H1 (cell line): ENCODE measurements at regions not wholly inside any gene's neighbourhood (a gene's known extent, or its start where the extent isn't known, plus 50 kb on each side); places are given as distances from the start of the nearest gene placed in this dataset.

ENCODE experiments used
- CTCF ChIA-PET: fragments of 300-600 bp; sonication (Branson Sonifier 250); formaldehyde crosslinking; loops from one replicate; lab custom pipeline; 2021; ENCODE audit not compliant: partially characterized antibody; lab: Charles Lee
- POLR2A ChIA-PET: fragments of 300-600 bp; sonication (Branson Sonifier 250); formaldehyde crosslinking; loops from one replicate; lab custom pipeline; 2021; ENCODE audit warnings: inconsistent platforms; ENCODE audit not compliant: partially characterized antibody; lab: Charles Lee
- DNase-seq, 2 experiments: peaks; one replicate each; pipeline versions ENCODE4 v3.0.0 to v3.0.0-alpha.2; 2010 to 2022; ENCODE audit warnings: low spot score in 2 of 2, low read depth in 1 of 2, mixed read lengths in 1 of 2
- FAIRE-seq: peaks from 2 replicates; lab custom pipeline; 2011; peaks lifted over from hg19 to GRCh38; lab: Jason Lieb, UNC
- H2AFZ ChIP-seq: 2 replicates; pipeline ENCODE4 v1.8.1; 2012; ENCODE audit warnings: low read length, inconsistent platforms
- H2AK5ac ChIP-seq: 2 replicates; pipeline ENCODE4 v1.6.1; 2013; ENCODE audit warnings: low read depth, low read length
- H2BK120ac ChIP-seq: replicated peaks from 2 replicates; pipeline ENCODE3; 2013; ENCODE audit warnings: low read depth, low read length, inconsistent platforms
- H2BK12ac ChIP-seq: 2 replicates; pipeline ENCODE4 v1.6.1; 2013; ENCODE audit warnings: low read depth, low read length
- H2BK15ac ChIP-seq: 2 replicates; pipeline ENCODE4 v1.6.1; 2013; ENCODE audit warnings: low read length
- H2BK20ac ChIP-seq: 2 replicates; pipeline ENCODE4 v1.6.1; 2013; ENCODE audit warnings: low read length
- H2BK5ac ChIP-seq: 2 replicates; pipeline ENCODE4 v1.6.1; 2013; ENCODE audit warnings: low read depth, low read length
- H3K14ac ChIP-seq: 2 replicates; pipeline ENCODE4 v1.6.1; 2013; ENCODE audit warnings: inconsistent platforms; ENCODE audit not compliant: insufficient read length
- H3K18ac ChIP-seq: 2 replicates; pipeline ENCODE4 v1.6.1; 2013; ENCODE audit warnings: low read length; ENCODE audit errors: extremely low read depth
- H3K23ac ChIP-seq: 2 replicates; pipeline ENCODE4 v1.6.1; 2013; ENCODE audit warnings: inconsistent platforms; ENCODE audit not compliant: insufficient read length
- H3K23me2 ChIP-seq: 2 replicates; pipeline ENCODE4 v1.6.1; 2013; ENCODE audit warnings: low read depth, low read length
- H3K27ac ChIP-seq: 2 replicates; pipeline ENCODE4 v1.6.1; 2011; ENCODE audit warnings: low read depth, low read length, inconsistent platforms
- H3K27me3 ChIP-seq, 4 experiments: replicated peaks in 1 of 4; 1 replicate in 1 of 4; 2 replicates in 3 of 4; pipeline versions ENCODE4 v1.6.1 to v1.8.1; 2011 to 2013; ENCODE audit warnings: low read length in 3 of 4, mild to moderate bottlenecking in 3 of 4, inconsistent platforms in 2 of 4, mixed read lengths in 2 of 4, moderate library complexity in 1 of 4; ENCODE audit not compliant: control insufficient read depth in 3 of 4, insufficient read depth in 3 of 4; ENCODE audit errors: extremely low read depth in 1 of 4
- H3K36me3 ChIP-seq, 4 experiments: 2 replicates each; pipeline versions ENCODE4 v1.6.1 to v1.8.1; 2011 to 2013; ENCODE audit warnings: mild to moderate bottlenecking in 4 of 4, low read length in 3 of 4, moderate library complexity in 2 of 4, control low read depth in 1 of 4, inconsistent platforms in 1 of 4; ENCODE audit not compliant: insufficient read depth in 4 of 4, control insufficient read depth in 2 of 4
- H3K4ac ChIP-seq: replicated peaks from 2 replicates; pipeline ENCODE3; 2013; ENCODE audit warnings: low read length, low read depth, mixed read lengths, inconsistent platforms; ENCODE audit not compliant: insufficient read length
- H3K4me1 ChIP-seq, 4 experiments: replicated peaks in 1 of 4; 1 replicate in 1 of 4; 2 replicates in 3 of 4; pipeline versions ENCODE4 v1.6.1 to v1.8.1; 2011 to 2013; ENCODE audit warnings: low read length in 3 of 4, inconsistent platforms in 2 of 4, mixed read lengths in 1 of 4; ENCODE audit not compliant: insufficient read depth in 4 of 4, control insufficient read depth in 3 of 4
- H3K4me2 ChIP-seq, 2 experiments: 2 replicates each; pipeline versions ENCODE4 v1.6.1 to v1.8.1; 2011 to 2013; ENCODE audit warnings: low read depth in 2 of 2, low read length in 2 of 2, control low read depth in 1 of 2, inconsistent platforms in 1 of 2, mild to moderate bottlenecking in 1 of 2; ENCODE audit not compliant: insufficient read depth in 1 of 2
- H3K4me3 ChIP-seq, 4 experiments: fragments of 200-600, 300-600 bp in 1 of 4; sonication (generic), shearing (Covaris generic), sonication (Bioruptor Twin) in 1 of 4; 2 replicates each; pipeline versions ENCODE4 v1.5.1 to v1.8.1; 2011 to 2016; ENCODE audit warnings: low read length in 4 of 4, low read depth in 3 of 4, control low read depth in 2 of 4, inconsistent platforms in 2 of 4, mild to moderate bottlenecking in 2 of 4, mixed read lengths in 1 of 4, moderate library complexity in 1 of 4; ENCODE audit not compliant: insufficient read depth in 2 of 4; ENCODE audit errors: extremely low read depth in 1 of 4
- H3K56ac ChIP-seq: replicated peaks from 2 replicates; pipeline ENCODE3; 2013; ENCODE audit warnings: low read depth, mild to moderate bottlenecking, mixed read lengths, low read length, inconsistent platforms; ENCODE audit not compliant: insufficient read length
- H3K79me1 ChIP-seq: 2 replicates; pipeline ENCODE4 v1.6.1; 2013; ENCODE audit warnings: low read depth, low read length, control low read depth
- H3K79me2 ChIP-seq, 2 experiments: 2 replicates each; pipeline versions ENCODE4 v1.6.1 to v1.8.1; 2012 to 2013; ENCODE audit warnings: low read length in 2 of 2, mild to moderate bottlenecking in 2 of 2, inconsistent platforms in 1 of 2; ENCODE audit not compliant: insufficient read depth in 2 of 2, control insufficient read depth in 1 of 2
- H3K9ac ChIP-seq, 4 experiments: replicated peaks in 1 of 4; 1 replicate in 1 of 4; 2 replicates in 3 of 4; pipeline versions ENCODE4 v1.6.1 to v1.8.1; 2011 to 2013; ENCODE audit warnings: low read depth in 3 of 4, low read length in 3 of 4, control low read depth in 2 of 4, mild to moderate bottlenecking in 2 of 4, moderate library complexity in 2 of 4, inconsistent platforms in 1 of 4; ENCODE audit errors: extremely low read depth in 1 of 4
- H3K9me3 ChIP-seq, 2 experiments: 2 replicates each; pipeline versions ENCODE4 v1.6.1 to v1.8.1; 2012 to 2013; ENCODE audit warnings: mild to moderate bottlenecking in 2 of 2, moderate library complexity in 2 of 2, control low read depth in 1 of 2, inconsistent platforms in 1 of 2, low read depth in 1 of 2, low read length in 1 of 2, mixed read lengths in 1 of 2; ENCODE audit not compliant: insufficient read depth in 2 of 2
- H4K20me1 ChIP-seq, 2 experiments: replicated peaks in 1 of 2; 2 replicates each; pipeline versions ENCODE3 to v1.8.1; 2011 to 2013; ENCODE audit warnings: inconsistent platforms in 2 of 2, low read length in 2 of 2, mild to moderate bottlenecking in 1 of 2; ENCODE audit not compliant: insufficient read depth in 2 of 2, control insufficient read depth in 1 of 2
- H4K5ac ChIP-seq: 2 replicates; pipeline ENCODE4 v1.6.1; 2013; ENCODE audit warnings: low read length, low read depth, mixed read lengths, inconsistent platforms; ENCODE audit not compliant: insufficient read length
- H4K8ac ChIP-seq: 2 replicates; pipeline ENCODE4 v1.8.0; 2013; ENCODE audit warnings: mild to moderate bottlenecking, moderate library complexity, low read length, inconsistent platforms; ENCODE audit not compliant: insufficient read depth; ENCODE audit errors: extremely low read depth
- H4K91ac ChIP-seq: replicated peaks from 2 replicates; pipeline ENCODE3; 2013; ENCODE audit warnings: low read length, mixed read lengths, inconsistent platforms; ENCODE audit not compliant: insufficient read length
- BRCA1 ChIP-seq: IDR thresholded peaks from 2 replicates; pipeline ENCODE4 v1.6.1; 2012; ENCODE audit warnings: low read depth, low read length, improper control_type of control experiment
- EGR1 ChIP-seq: IDR thresholded peaks from 2 replicates; pipeline ENCODE4 v1.6.1; 2011; ENCODE audit warnings: low read depth, low read length, borderline replicate concordance
- EP300 ChIP-seq, 2 experiments: IDR thresholded peaks; 1 replicate in 1 of 2; 2 replicates in 1 of 2; pipeline ENCODE4 v1.6.1; 2011 to 2012; ENCODE audit warnings: low read depth in 2 of 2, low read length in 2 of 2, mild to moderate bottlenecking in 2 of 2, borderline replicate concordance in 1 of 2, inconsistent platforms in 1 of 2, moderate library complexity in 1 of 2
- HDAC2 ChIP-seq, 2 experiments: fragments of 300-600 bp in 1 of 2; sonication (generic) in 1 of 2; IDR thresholded peaks; 2 replicates each; pipeline ENCODE4 v1.6.1; 2011 to 2012; ENCODE audit warnings: low read depth in 2 of 2, low read length in 2 of 2, mild to moderate bottlenecking in 2 of 2, moderate library complexity in 2 of 2, borderline replicate concordance in 1 of 2, inconsistent platforms in 1 of 2
- KDM4A ChIP-seq: IDR thresholded peaks from one replicate; pipeline ENCODE4 v1.7.1; 2012; ENCODE audit warnings: low read depth, mild to moderate bottlenecking, moderate library complexity, low read length, inconsistent platforms; ENCODE audit not compliant: severe bottlenecking
- POU5F1 ChIP-seq: IDR thresholded peaks from 2 replicates; pipeline ENCODE4 v1.6.1; 2011; ENCODE audit warnings: low read depth, mild to moderate bottlenecking, low read length, moderate library complexity
- SAP30 ChIP-seq: fragments of 300-600 bp; sonication (generic); IDR thresholded peaks from 2 replicates; pipeline ENCODE4 v1.7.1; 2012; ENCODE audit warnings: low read length, moderate library complexity, mild to moderate bottlenecking, inconsistent platforms; ENCODE audit not compliant: insufficient read depth, insufficient replicate concordance
- SP1 ChIP-seq: IDR thresholded peaks from 2 replicates; pipeline ENCODE4 v1.6.1; 2011; ENCODE audit warnings: low read depth, low read length
- SP4 ChIP-seq: IDR thresholded peaks from 2 replicates; pipeline ENCODE4 v1.6.1; 2012; ENCODE audit warnings: low read length, inconsistent platforms
- TCF12 ChIP-seq: IDR thresholded peaks from 2 replicates; pipeline ENCODE4 v1.6.1; 2011; ENCODE audit warnings: low read depth, mild to moderate bottlenecking, low read length
- YY1 ChIP-seq: IDR thresholded peaks from 2 replicates; pipeline ENCODE4 v1.6.1; 2011; ENCODE audit warnings: low read depth, mild to moderate bottlenecking, low read length
- WGBS, 2 experiments: shearing (Covaris generic) in 1 of 2; methylation state at CpG; one replicate each; pipeline versions ENCODE4 v1.1.6 to v1.1.7; 2013 to 2015; ENCODE audit warnings: low lambda C conversion rate in 2 of 2, mixed read lengths in 2 of 2, inconsistent platforms in 1 of 2, low coverage in 1 of 2, missing lambda C conversion rate in 1 of 2; ENCODE audit not compliant: insufficient replicate concordance in 2 of 2, insufficient coverage in 1 of 2, insufficient read length in 1 of 2; ENCODE audit errors: extremely low coverage in 1 of 2, missing lambda C conversion rate in 1 of 2; 5-methylcytosine and 5-hydroxymethylcytosine counted together
- TF ChIP-seq, protein P1 (sequence below), 3 experiments: IDR thresholded peaks; 1 replicate in 2 of 3; 2 replicates in 1 of 3; pipeline versions ENCODE4 v1.5.1 to v1.6.1; 2011; ENCODE audit warnings: low read length in 3 of 3, mild to moderate bottlenecking in 3 of 3, inconsistent platforms in 2 of 3, low read depth in 1 of 3, moderate library complexity in 1 of 3; ENCODE audit not compliant: insufficient read depth in 1 of 3; ENCODE audit errors: control extremely low read depth in 1 of 3

DNA sequence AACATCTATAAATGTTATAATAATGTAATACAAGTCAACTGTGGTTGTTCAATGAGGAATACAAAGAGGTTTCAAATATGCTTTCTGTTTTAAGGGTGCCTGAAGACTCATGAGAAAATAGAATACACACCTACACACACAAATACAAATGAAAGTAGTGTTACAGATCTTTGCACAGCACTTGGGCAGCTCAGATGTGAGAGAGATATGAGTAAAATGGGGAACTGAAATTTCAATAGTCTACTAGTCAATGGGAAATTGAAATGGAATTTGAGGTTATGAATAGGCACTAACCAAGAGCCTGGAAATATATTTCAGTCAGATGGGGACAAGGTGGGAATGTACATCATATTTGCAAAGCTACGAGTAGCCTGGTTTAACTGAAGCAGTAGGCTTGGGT lies 96.6 kb downstream of the ISL1 start:
- Histone ChIP-seq H2BK20ac (no peak overlapping the region), H2BK12ac (no peak overlapping the region), H3K4me1 (no peaks in the 10 kb centered on the region), H3K79me1 (no peaks in the 10 kb centered on the region), H3K4ac (no peak overlapping the region), H3K27ac (no peak overlapping the region), H3K9ac (no peak overlapping the region), H4K8ac (no peak overlapping the region), H4K5ac (no peak overlapping the region), H2AFZ (no peak overlapping the region), H3K27me3 (no peaks in the 10 kb centered on the region), H3K18ac (no peak overlapping the region), H3K79me2 (no peaks in the 10 kb centered on the region), H3K36me3 (no peaks in the 10 kb centered on the region), H2BK15ac (no peak overlapping the region), H3K14ac (no peak overlapping the region), H3K4me2 (no peak overlapping the region), H4K20me1 (no peaks in the 10 kb centered on the region), H3K4me3 (no peak overlapping the region), H2BK5ac (no peak overlapping the region), H3K23me2 (no peaks in the 10 kb centered on the region), H4K91ac (no peak overlapping the region), H3K23ac (no peak overlapping the region), H3K56ac (no peak overlapping the region), H2AK5ac (no peak overlapping the region), H3K9me3 (no peaks in the 10 kb centered on the region), H2BK120ac (no peak overlapping the region)
- CTCF ChIA-PET = interaction anchor here (0.6 kb wide), 1 partner anchor 34 kb away, joined by 3 read pairs; no protein-coding TSS in a partner anchor
- DNase-seq = no peak
- POLR2A ChIA-PET = no interaction called here
- WGBS, 2 experiments = 90% methylated on average over 1 of the region's 1 CpG; no CpG with 5 or more reads in 1 of the 2 experiments
- no peak for FAIRE-seq
- TF ChIP-seq SP4 (no peak), EGR1 (no peak), TCF12 (no peak), POU5F1 (no peak), HDAC2 (IDR thresholded peaks at IDR 0.05; ENCODE audit: borderline replicate concordance in 1 of 2, low read depth in 2 of 2, low read length in 2 of 2) (no peak), KDM4A (no peak), SP1 (no peak), BRCA1 (no peak), YY1 (no peak), SAP30 (no peak), EP300 (IDR thresholded peaks at IDR 0.05; ENCODE audit: borderline replicate concordance in 1 of 2, low read depth in 2 of 2, low read length in 2 of 2) (no peak)
- TF ChIP-seq, protein P1, sequence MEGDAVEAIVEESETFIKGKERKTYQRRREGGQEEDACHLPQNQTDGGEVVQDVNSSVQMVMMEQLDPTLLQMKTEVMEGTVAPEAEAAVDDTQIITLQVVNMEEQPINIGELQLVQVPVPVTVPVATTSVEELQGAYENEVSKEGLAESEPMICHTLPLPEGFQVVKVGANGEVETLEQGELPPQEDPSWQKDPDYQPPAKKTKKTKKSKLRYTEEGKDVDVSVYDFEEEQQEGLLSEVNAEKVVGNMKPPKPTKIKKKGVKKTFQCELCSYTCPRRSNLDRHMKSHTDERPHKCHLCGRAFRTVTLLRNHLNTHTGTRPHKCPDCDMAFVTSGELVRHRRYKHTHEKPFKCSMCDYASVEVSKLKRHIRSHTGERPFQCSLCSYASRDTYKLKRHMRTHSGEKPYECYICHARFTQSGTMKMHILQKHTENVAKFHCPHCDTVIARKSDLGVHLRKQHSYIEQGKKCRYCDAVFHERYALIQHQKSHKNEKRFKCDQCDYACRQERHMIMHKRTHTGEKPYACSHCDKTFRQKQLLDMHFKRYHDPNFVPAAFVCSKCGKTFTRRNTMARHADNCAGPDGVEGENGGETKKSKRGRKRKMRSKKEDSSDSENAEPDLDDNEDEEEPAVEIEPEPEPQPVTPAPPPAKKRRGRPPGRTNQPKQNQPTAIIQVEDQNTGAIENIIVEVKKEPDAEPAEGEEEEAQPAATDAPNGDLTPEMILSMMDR (IDR thresholded peaks at IDR 0.05; ENCODE audit: control extremely low read depth in 1 of 3, insufficient read depth in 1 of 3, low read depth in 1 of 3, low read length in 3 of 3) = no peak
